H1 (cell line): ENCODE measurements at regions not wholly inside any gene's neighbourhood (a gene's known extent, or its start where the extent isn't known, plus 50 kb on each side); places are given as distances from the start of the nearest gene placed in this dataset.

Experiments used
- CTCF ChIA-PET: fragments of 300-600 bp; sonication (Branson Sonifier 250); formaldehyde crosslinking; loops from one replicate; lab custom pipeline; 2021; ENCODE audit not compliant: partially characterized antibody; lab: Charles Lee
- POLR2A ChIA-PET: fragments of 300-600 bp; sonication (Branson Sonifier 250); formaldehyde crosslinking; loops from one replicate; lab custom pipeline; 2021; ENCODE audit warnings: inconsistent platforms; ENCODE audit not compliant: partially characterized antibody; lab: Charles Lee
- DNase-seq, 2 experiments: peaks; one replicate each; pipeline versions ENCODE4 v3.0.0 to v3.0.0-alpha.2; 2010 to 2022; ENCODE audit warnings: low spot score in 2 of 2, low read depth in 1 of 2, mixed read lengths in 1 of 2
- FAIRE-seq: peaks from 2 replicates; lab custom pipeline; 2011; peaks lifted over from hg19 to GRCh38; lab: Jason Lieb, UNC
- H2AFZ ChIP-seq: 2 replicates; pipeline ENCODE4 v1.8.1; 2012; ENCODE audit warnings: low read length, inconsistent platforms
- H2AK5ac ChIP-seq: 2 replicates; pipeline ENCODE4 v1.6.1; 2013; ENCODE audit warnings: low read depth, low read length
- H2BK120ac ChIP-seq: replicated peaks from 2 replicates; pipeline ENCODE3; 2013; ENCODE audit warnings: low read depth, low read length, inconsistent platforms
- H2BK12ac ChIP-seq: 2 replicates; pipeline ENCODE4 v1.6.1; 2013; ENCODE audit warnings: low read depth, low read length
- H2BK15ac ChIP-seq: 2 replicates; pipeline ENCODE4 v1.6.1; 2013; ENCODE audit warnings: low read length
- H2BK20ac ChIP-seq: 2 replicates; pipeline ENCODE4 v1.6.1; 2013; ENCODE audit warnings: low read length
- H2BK5ac ChIP-seq: 2 replicates; pipeline ENCODE4 v1.6.1; 2013; ENCODE audit warnings: low read depth, low read length
- H3K14ac ChIP-seq: 2 replicates; pipeline ENCODE4 v1.6.1; 2013; ENCODE audit warnings: inconsistent platforms; ENCODE audit not compliant: insufficient read length
- H3K18ac ChIP-seq: 2 replicates; pipeline ENCODE4 v1.6.1; 2013; ENCODE audit warnings: low read length; ENCODE audit errors: extremely low read depth
- H3K23ac ChIP-seq: 2 replicates; pipeline ENCODE4 v1.6.1; 2013; ENCODE audit warnings: inconsistent platforms; ENCODE audit not compliant: insufficient read length
- H3K23me2 ChIP-seq: 2 replicates; pipeline ENCODE4 v1.6.1; 2013; ENCODE audit warnings: low read depth, low read length
- H3K27ac ChIP-seq: 2 replicates; pipeline ENCODE4 v1.6.1; 2011; ENCODE audit warnings: low read depth, low read length, inconsistent platforms
- H3K27me3 ChIP-seq, 4 experiments: replicated peaks in 1 of 4; 1 replicate in 1 of 4; 2 replicates in 3 of 4; pipeline versions ENCODE4 v1.6.1 to v1.8.1; 2011 to 2013; ENCODE audit warnings: low read length in 3 of 4, mild to moderate bottlenecking in 3 of 4, inconsistent platforms in 2 of 4, mixed read lengths in 2 of 4, moderate library complexity in 1 of 4; ENCODE audit not compliant: control insufficient read depth in 3 of 4, insufficient read depth in 3 of 4; ENCODE audit errors: extremely low read depth in 1 of 4
- H3K36me3 ChIP-seq, 4 experiments: 2 replicates each; pipeline versions ENCODE4 v1.6.1 to v1.8.1; 2011 to 2013; ENCODE audit warnings: mild to moderate bottlenecking in 4 of 4, low read length in 3 of 4, moderate library complexity in 2 of 4, control low read depth in 1 of 4, inconsistent platforms in 1 of 4; ENCODE audit not compliant: insufficient read depth in 4 of 4, control insufficient read depth in 2 of 4
- H3K4ac ChIP-seq: replicated peaks from 2 replicates; pipeline ENCODE3; 2013; ENCODE audit warnings: low read length, low read depth, mixed read lengths, inconsistent platforms; ENCODE audit not compliant: insufficient read length
- H3K4me1 ChIP-seq, 4 experiments: replicated peaks in 1 of 4; 1 replicate in 1 of 4; 2 replicates in 3 of 4; pipeline versions ENCODE4 v1.6.1 to v1.8.1; 2011 to 2013; ENCODE audit warnings: low read length in 3 of 4, inconsistent platforms in 2 of 4, mixed read lengths in 1 of 4; ENCODE audit not compliant: insufficient read depth in 4 of 4, control insufficient read depth in 3 of 4
- H3K4me2 ChIP-seq, 2 experiments: 2 replicates each; pipeline versions ENCODE4 v1.6.1 to v1.8.1; 2011 to 2013; ENCODE audit warnings: low read depth in 2 of 2, low read length in 2 of 2, control low read depth in 1 of 2, inconsistent platforms in 1 of 2, mild to moderate bottlenecking in 1 of 2; ENCODE audit not compliant: insufficient read depth in 1 of 2
- H3K4me3 ChIP-seq, 4 experiments: fragments of 200-600, 300-600 bp in 1 of 4; sonication (generic), shearing (Covaris generic), sonication (Bioruptor Twin) in 1 of 4; 2 replicates each; pipeline versions ENCODE4 v1.5.1 to v1.8.1; 2011 to 2016; ENCODE audit warnings: low read length in 4 of 4, low read depth in 3 of 4, control low read depth in 2 of 4, inconsistent platforms in 2 of 4, mild to moderate bottlenecking in 2 of 4, mixed read lengths in 1 of 4, moderate library complexity in 1 of 4; ENCODE audit not compliant: insufficient read depth in 2 of 4; ENCODE audit errors: extremely low read depth in 1 of 4
- H3K56ac ChIP-seq: replicated peaks from 2 replicates; pipeline ENCODE3; 2013; ENCODE audit warnings: low read depth, mild to moderate bottlenecking, mixed read lengths, low read length, inconsistent platforms; ENCODE audit not compliant: insufficient read length
- H3K79me1 ChIP-seq: 2 replicates; pipeline ENCODE4 v1.6.1; 2013; ENCODE audit warnings: low read depth, low read length, control low read depth
- H3K79me2 ChIP-seq, 2 experiments: 2 replicates each; pipeline versions ENCODE4 v1.6.1 to v1.8.1; 2012 to 2013; ENCODE audit warnings: low read length in 2 of 2, mild to moderate bottlenecking in 2 of 2, inconsistent platforms in 1 of 2; ENCODE audit not compliant: insufficient read depth in 2 of 2, control insufficient read depth in 1 of 2
- H3K9ac ChIP-seq, 4 experiments: replicated peaks in 1 of 4; 1 replicate in 1 of 4; 2 replicates in 3 of 4; pipeline versions ENCODE4 v1.6.1 to v1.8.1; 2011 to 2013; ENCODE audit warnings: low read depth in 3 of 4, low read length in 3 of 4, control low read depth in 2 of 4, mild to moderate bottlenecking in 2 of 4, moderate library complexity in 2 of 4, inconsistent platforms in 1 of 4; ENCODE audit errors: extremely low read depth in 1 of 4
- H3K9me3 ChIP-seq, 2 experiments: 2 replicates each; pipeline versions ENCODE4 v1.6.1 to v1.8.1; 2012 to 2013; ENCODE audit warnings: mild to moderate bottlenecking in 2 of 2, moderate library complexity in 2 of 2, control low read depth in 1 of 2, inconsistent platforms in 1 of 2, low read depth in 1 of 2, low read length in 1 of 2, mixed read lengths in 1 of 2; ENCODE audit not compliant: insufficient read depth in 2 of 2
- H4K20me1 ChIP-seq, 2 experiments: replicated peaks in 1 of 2; 2 replicates each; pipeline versions ENCODE3 to v1.8.1; 2011 to 2013; ENCODE audit warnings: inconsistent platforms in 2 of 2, low read length in 2 of 2, mild to moderate bottlenecking in 1 of 2; ENCODE audit not compliant: insufficient read depth in 2 of 2, control insufficient read depth in 1 of 2
- H4K5ac ChIP-seq: 2 replicates; pipeline ENCODE4 v1.6.1; 2013; ENCODE audit warnings: low read length, low read depth, mixed read lengths, inconsistent platforms; ENCODE audit not compliant: insufficient read length
- H4K8ac ChIP-seq: 2 replicates; pipeline ENCODE4 v1.8.0; 2013; ENCODE audit warnings: mild to moderate bottlenecking, moderate library complexity, low read length, inconsistent platforms; ENCODE audit not compliant: insufficient read depth; ENCODE audit errors: extremely low read depth
- H4K91ac ChIP-seq: replicated peaks from 2 replicates; pipeline ENCODE3; 2013; ENCODE audit warnings: low read length, mixed read lengths, inconsistent platforms; ENCODE audit not compliant: insufficient read length
- ASH2L ChIP-seq: fragments of 200-600, 300-600 bp; sonication (generic); IDR thresholded peaks from one replicate; pipeline ENCODE4 v1.7.1; 2017; ENCODE audit warnings: low read length
- BCL11A ChIP-seq, 2 experiments: IDR thresholded peaks; one replicate each; pipeline ENCODE4 v1.6.1; 2011; ENCODE audit warnings: low read depth in 2 of 2, low read length in 2 of 2, mild to moderate bottlenecking in 2 of 2
- CHD2 ChIP-seq: IDR thresholded peaks from 2 replicates; pipeline ENCODE4 v1.6.1; 2012; ENCODE audit warnings: low read length, improper control_type of control experiment
- EZH2 ChIP-seq: fragments of 200-600 bp; sonication (generic); IDR thresholded peaks from 2 replicates; pipeline ENCODE4 v1.7.1; 2012; ENCODE audit warnings: low read depth, mild to moderate bottlenecking, moderate library complexity, low read length, inconsistent platforms; ENCODE audit not compliant: severe bottlenecking
- KDM1A ChIP-seq: fragments of 200-600, 300-600 bp; sonication (generic); IDR thresholded peaks from 2 replicates; pipeline ENCODE4 v1.7.1; 2016; ENCODE audit warnings: mild to moderate bottlenecking, low read length, borderline replicate concordance
- KDM5A ChIP-seq: fragments of 200-600 bp; IDR thresholded peaks from 2 replicates; pipeline ENCODE4 v1.7.1; 2012; ENCODE audit warnings: mild to moderate bottlenecking, low read length, inconsistent platforms, mixed read lengths
- MAFK ChIP-seq: IDR thresholded peaks from 2 replicates; pipeline ENCODE4 v1.6.1; 2012; ENCODE audit warnings: low read depth, mild to moderate bottlenecking, improper control_type of control experiment, low read length
- NANOG ChIP-seq: IDR thresholded peaks from 2 replicates; pipeline ENCODE4 v1.6.1; 2011; ENCODE audit warnings: low read length, low read depth, mild to moderate bottlenecking, inconsistent platforms; ENCODE audit not compliant: insufficient read depth, poor library complexity, severe bottlenecking
- RAD21 ChIP-seq, 2 experiments: IDR thresholded peaks in 1 of 2; conservative IDR thresholded peaks in 1 of 2; 2 replicates each; pipeline ENCODE4 v1.6.1; 2011; ENCODE audit warnings: low read depth in 2 of 2, low read length in 2 of 2, improper control_type of control experiment in 1 of 2, inconsistent platforms in 1 of 2, mild to moderate bottlenecking in 1 of 2, moderate library complexity in 1 of 2
- SAP30 ChIP-seq: fragments of 300-600 bp; sonication (generic); IDR thresholded peaks from 2 replicates; pipeline ENCODE4 v1.7.1; 2012; ENCODE audit warnings: low read length, moderate library complexity, mild to moderate bottlenecking, inconsistent platforms; ENCODE audit not compliant: insufficient read depth, insufficient replicate concordance
- TAF7 ChIP-seq: optimal IDR thresholded peaks from 2 replicates; pipeline ENCODE3; 2011; ENCODE audit warnings: low read depth, mild to moderate bottlenecking, inconsistent platforms, low read length, moderate library complexity, borderline replicate concordance
- WGBS, 2 experiments: shearing (Covaris generic) in 1 of 2; methylation state at CpG; one replicate each; pipeline versions ENCODE4 v1.1.6 to v1.1.7; 2013 to 2015; ENCODE audit warnings: low lambda C conversion rate in 2 of 2, mixed read lengths in 2 of 2, inconsistent platforms in 1 of 2, low coverage in 1 of 2, missing lambda C conversion rate in 1 of 2; ENCODE audit not compliant: insufficient replicate concordance in 2 of 2, insufficient coverage in 1 of 2, insufficient read length in 1 of 2; ENCODE audit errors: extremely low coverage in 1 of 2, missing lambda C conversion rate in 1 of 2; 5-methylcytosine and 5-hydroxymethylcytosine counted together
- TF ChIP-seq, protein P1 (sequence below): IDR thresholded peaks from 2 replicates; pipeline ENCODE4 v1.6.1; 2011; ENCODE audit warnings: low read length, improper control_type of control experiment
- TF ChIP-seq, protein P2 (sequence below): IDR thresholded peaks from 2 replicates; pipeline ENCODE4 v1.6.1; 2012; ENCODE audit warnings: inconsistent platforms

DNA sequence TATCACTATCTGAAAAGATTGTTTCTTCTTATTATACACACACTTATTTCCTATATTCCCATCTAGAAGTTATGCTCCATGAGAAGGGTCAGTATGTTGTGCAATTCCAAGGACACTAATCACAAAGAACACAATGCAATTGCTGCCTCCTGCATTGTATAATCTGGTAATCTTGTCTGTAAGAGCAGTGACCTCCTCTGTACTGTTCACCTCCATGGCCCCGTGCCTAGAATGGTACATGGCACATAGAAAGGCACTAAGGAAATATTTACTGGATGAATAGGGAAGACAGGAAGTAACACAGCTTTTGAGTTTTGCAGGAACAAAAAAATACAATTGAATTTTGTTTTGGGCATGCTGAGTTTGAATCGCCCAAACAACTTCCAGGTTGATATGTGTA lies 214.6 kb upstream of the SALL1 start:
- no peak overlapping the region for H3K18ac ChIP-seq
- 0 out of 2 replicates have a peak overlapping the region, but pooled peaks have one; percentile 1 for H2BK15ac ChIP-seq
- no peak overlapping the region for H3K4me2 ChIP-seq
- no peak overlapping the region for H4K91ac ChIP-seq
- CTCF ChIA-PET: no interaction called here
- no peak overlapping the region for H2BK12ac ChIP-seq
- no peaks in the 10 kb centered on the region for H3K27me3 ChIP-seq
- no peaks in the 10 kb centered on the region for H3K23me2 ChIP-seq
- no peaks in the 10 kb centered on the region for H3K9me3 ChIP-seq
- H3K14ac ChIP-seq: no peak overlapping the region
- H2BK120ac ChIP-seq: no peak overlapping the region
- H3K4me1 ChIP-seq: no peaks in the 10 kb centered on the region
- DNase-seq (no peak), FAIRE-seq (no peak)
- H3K4ac ChIP-seq: no peak overlapping the region
- no peak overlapping the region for H3K27ac ChIP-seq
- H4K20me1 ChIP-seq: no peaks in the 10 kb centered on the region
- no peaks in the 10 kb centered on the region for H3K79me2 ChIP-seq
- H3K9ac ChIP-seq: no peak overlapping the region
- no peak overlapping the region for H3K23ac ChIP-seq
- POLR2A ChIA-PET: interaction anchor here (0.9 kb wide), 1 partner anchor 26 kb away, joined by 3 read pairs; no protein-coding TSS in a partner anchor
- 97% methylated on average over 2 of the region's 2 CpGs; no CpG with 5 or more reads in 1 of the 2 experiments for WGBS, 2 experiments
- no peaks in the 10 kb centered on the region for H3K36me3 ChIP-seq
- no peak overlapping the region for H4K5ac ChIP-seq
- H3K4me3 ChIP-seq: no peak overlapping the region
- no peak overlapping the region for H2BK5ac ChIP-seq
- no peak overlapping the region for H3K56ac ChIP-seq
- no peaks in the 10 kb centered on the region for H3K79me1 ChIP-seq
- H2AK5ac ChIP-seq: no peak overlapping the region
- H2BK20ac ChIP-seq: 0 out of 2 replicates have a peak overlapping the region, but pooled peaks have one; percentile 21
- no peak overlapping the region for H4K8ac ChIP-seq
- H2AFZ ChIP-seq: no peak overlapping the region
- no peak for TF ChIP-seq RAD21 (IDR thresholded peaks at IDR 0.05 in 1 of 2, conservative IDR thresholded peaks at IDR 0.05 in 1 of 2; ENCODE audit: low read depth in 2 of 2, low read length in 2 of 2)
- TF ChIP-seq TAF7: no peak
- TF ChIP-seq KDM5A: no peak
- no peak for TF ChIP-seq SAP30
- TF ChIP-seq CHD2: no peak
- TF ChIP-seq ASH2L: no peak
- TF ChIP-seq, protein P1, sequence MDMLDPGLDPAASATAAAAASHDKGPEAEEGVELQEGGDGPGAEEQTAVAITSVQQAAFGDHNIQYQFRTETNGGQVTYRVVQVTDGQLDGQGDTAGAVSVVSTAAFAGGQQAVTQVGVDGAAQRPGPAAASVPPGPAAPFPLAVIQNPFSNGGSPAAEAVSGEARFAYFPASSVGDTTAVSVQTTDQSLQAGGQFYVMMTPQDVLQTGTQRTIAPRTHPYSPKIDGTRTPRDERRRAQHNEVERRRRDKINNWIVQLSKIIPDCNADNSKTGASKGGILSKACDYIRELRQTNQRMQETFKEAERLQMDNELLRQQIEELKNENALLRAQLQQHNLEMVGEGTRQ: no peak
- no peak for TF ChIP-seq EZH2
- no peak for TF ChIP-seq MAFK
- TF ChIP-seq BCL11A (IDR thresholded peaks at IDR 0.05; ENCODE audit: low read depth in 2 of 2, low read length in 2 of 2): no peak
- no peak for TF ChIP-seq KDM1A
- TF ChIP-seq, protein P2, sequence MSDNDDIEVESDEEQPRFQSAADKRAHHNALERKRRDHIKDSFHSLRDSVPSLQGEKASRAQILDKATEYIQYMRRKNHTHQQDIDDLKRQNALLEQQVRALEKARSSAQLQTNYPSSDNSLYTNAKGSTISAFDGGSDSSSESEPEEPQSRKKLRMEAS: no peak
- TF ChIP-seq NANOG: no peak
